Adrenal gland (tissue), 9 donors: ENCODE measurements at regions not wholly inside any gene's neighbourhood (a gene's known extent, or its start where the extent isn't known, plus 50 kb on each side); places are given as distances from the start of the nearest gene placed in this dataset.
"Not testable (repeated sequence)": the region's sequence is repeated elsewhere in the genome, so short reads cannot be mapped to it uniquely, and the experiment has no call there.

Experiments used
- DNase-seq, 7 donors: peaks; one replicate each; pipeline ENCODE4 v3.0.0-alpha.2; 2019 to 2020
- H3K27ac ChIP-seq, 5 donors: fragments of 200-600 bp; sonication (generic) in 4 of 5; 1 replicate in 3 of 5; 2 replicates in 2 of 5; pipeline versions ENCODE4 v1.5.1 to v1.8.0; 2016 to 2020; ENCODE audit warnings: mild to moderate bottlenecking in 1 of 5
- H3K27me3 ChIP-seq: fragments of 200-600 bp; 2 replicates; pipeline ENCODE4 v1.8.0; 2021
- H3K36me3 ChIP-seq, 2 donors: fragments of 200-600 bp; replicated peaks in 1 of 2; 1 replicate in 1 of 2; 2 replicates in 1 of 2; pipeline versions ENCODE4 v1.5.1 to v1.8.0; 2018 to 2022
- H3K4me1 ChIP-seq, 2 donors: fragments of 200-600 bp; replicated peaks in 1 of 2; 1 replicate in 1 of 2; 2 replicates in 1 of 2; pipeline versions ENCODE4 v1.5.1 to v1.8.0; 2018 to 2021
- H3K4me3 ChIP-seq, 4 donors: fragments of 200-600 bp; sonication (generic) in 3 of 4; one replicate each; pipeline ENCODE4 v1.5.1; 2016 to 2018
- H3K9me3 ChIP-seq, 3 donors: fragments of 200-600 bp; sonication (generic) in 1 of 3; replicated peaks in 1 of 3; 1 replicate in 2 of 3; 2 replicates in 1 of 3; pipeline versions ENCODE4 v1.5.1 to v1.8.0; 2016 to 2021
- POLR2A ChIP-seq, 2 donors: fragments of 450-650 bp; IDR thresholded peaks; one replicate each; pipeline ENCODE4 v1.6.1; 2017; ENCODE audit warnings: antibody characterized with exemption in 2 of 2, mild to moderate bottlenecking in 2 of 2, moderate library complexity in 1 of 2
- WGBS, 4 donors: extraction: QIAGEN DNeasy Blood & Tissue Kit in 2 of 4; methylation state at CpG; one replicate each; pipeline versions ENCODE4 v1.1.5 to v1.1.7; 2013 to 2017; 5-methylcytosine and 5-hydroxymethylcytosine counted together
- intact Hi-C, 2 donors: fragments of 100-400 bp; cut with DNase I; formaldehyde crosslinking; loops; one replicate each; pipeline versions ENCODE4 v1.14.1 to v1.15.0; 2022 to 2023
- TF ChIP-seq, protein P1 (sequence below), 6 experiments: fragments of 450-650 bp in 4 of 6; fragments of 200-600 bp in 2 of 6; sonication (generic) in 1 of 6; IDR thresholded peaks; 1 replicate in 5 of 6; 2 replicates in 1 of 6; pipeline versions ENCODE4 v1.5.1 to v1.8.0; 2016 to 2021; ENCODE audit warnings: antibody characterized with exemption in 6 of 6, mild to moderate bottlenecking in 2 of 6, moderate library complexity in 1 of 6
- donor health status: healthy with polysubstance abuse.
- donor health status: Bipolar disorder and iron deficiency.
- donor health status: DM: yes; HTN: yes; CAD: no.
- donor health status: DM: no; HTN: no; CAD: no.
- donor health status: DM: no; HTN: no; CAD: no.

DNA sequence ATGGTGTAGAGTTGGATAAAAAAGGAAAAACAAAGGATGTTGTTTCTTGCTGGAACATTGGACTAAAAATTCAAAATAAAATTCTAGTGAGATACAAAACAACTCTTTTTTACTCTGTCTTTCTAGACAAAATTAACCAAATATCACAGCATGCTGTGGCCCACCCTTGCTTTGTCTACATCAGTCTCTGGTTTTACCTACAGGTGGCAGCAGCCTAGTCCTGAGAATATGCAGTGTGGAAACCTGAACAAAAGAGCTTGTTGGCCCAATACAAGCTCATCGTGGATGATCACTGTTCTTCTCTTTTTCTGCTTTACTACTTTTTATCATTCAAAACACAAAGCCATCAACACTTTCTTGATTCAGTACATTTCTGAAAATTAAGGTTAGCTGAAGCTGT is 210.4 kb downstream of the CDH19 start:
- intact Hi-C loops: no loop called here
- no peaks in the 10 kb centered on the region for H3K36me3 ChIP-seq
- no peak for DNase-seq
- no peaks in the 10 kb centered on the region for H3K27me3 ChIP-seq
- no peaks in the 10 kb centered on the region for H3K4me1 ChIP-seq
- H3K9me3 ChIP-seq: no peaks in the 10 kb centered on the region
- TF ChIP-seq POLR2A (IDR thresholded peaks at IDR 0.05): no peak
- TF ChIP-seq, protein P1, sequence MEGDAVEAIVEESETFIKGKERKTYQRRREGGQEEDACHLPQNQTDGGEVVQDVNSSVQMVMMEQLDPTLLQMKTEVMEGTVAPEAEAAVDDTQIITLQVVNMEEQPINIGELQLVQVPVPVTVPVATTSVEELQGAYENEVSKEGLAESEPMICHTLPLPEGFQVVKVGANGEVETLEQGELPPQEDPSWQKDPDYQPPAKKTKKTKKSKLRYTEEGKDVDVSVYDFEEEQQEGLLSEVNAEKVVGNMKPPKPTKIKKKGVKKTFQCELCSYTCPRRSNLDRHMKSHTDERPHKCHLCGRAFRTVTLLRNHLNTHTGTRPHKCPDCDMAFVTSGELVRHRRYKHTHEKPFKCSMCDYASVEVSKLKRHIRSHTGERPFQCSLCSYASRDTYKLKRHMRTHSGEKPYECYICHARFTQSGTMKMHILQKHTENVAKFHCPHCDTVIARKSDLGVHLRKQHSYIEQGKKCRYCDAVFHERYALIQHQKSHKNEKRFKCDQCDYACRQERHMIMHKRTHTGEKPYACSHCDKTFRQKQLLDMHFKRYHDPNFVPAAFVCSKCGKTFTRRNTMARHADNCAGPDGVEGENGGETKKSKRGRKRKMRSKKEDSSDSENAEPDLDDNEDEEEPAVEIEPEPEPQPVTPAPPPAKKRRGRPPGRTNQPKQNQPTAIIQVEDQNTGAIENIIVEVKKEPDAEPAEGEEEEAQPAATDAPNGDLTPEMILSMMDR (IDR thresholded peaks at IDR 0.05): no peak
- no peak overlapping the region for H3K27ac ChIP-seq
- H3K4me3 ChIP-seq: no peak overlapping the region
- WGBS, 4 donors: 57 to 70% (median 68%) methylated on average over 1 of the region's 1 CpG

DNA sequence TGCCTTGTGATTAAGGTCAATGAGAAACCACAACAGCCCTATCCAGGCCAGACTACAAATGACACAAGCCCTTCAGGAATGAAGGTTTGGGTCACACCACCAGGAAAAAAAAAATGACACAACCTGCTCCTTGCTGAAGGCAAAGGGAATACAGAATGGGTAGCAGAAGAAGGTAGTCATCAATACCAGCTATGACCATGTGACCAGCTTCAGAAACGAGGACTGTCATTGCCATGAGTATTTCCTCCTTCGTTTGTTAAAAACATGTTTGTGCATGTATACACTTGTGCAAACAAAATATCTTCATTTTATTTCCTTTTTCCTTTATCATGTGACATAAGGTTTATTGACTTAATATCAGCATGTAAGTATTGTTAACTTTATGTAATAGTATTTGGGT is 226.6 kb downstream of the CDH19 start:
- Histone ChIP-seq H3K4me1 (no peaks in the 10 kb centered on the region), H3K9me3 (no peaks in the 10 kb centered on the region), H3K27me3 (no peaks in the 10 kb centered on the region), H3K27ac (no peak overlapping the region), H3K36me3 (no peaks in the 10 kb centered on the region), H3K4me3 (no peak overlapping the region)
- DNase-seq: no peak
- 64 to 72% (median 71%) methylated on average over 2 of the region's 2 CpGs for WGBS, 4 donors
- intact Hi-C loops: no loop called here
- TF ChIP-seq, protein P1 (IDR thresholded peaks at IDR 0.05): no peak
- no peak for TF ChIP-seq POLR2A (IDR thresholded peaks at IDR 0.05)

DNA sequence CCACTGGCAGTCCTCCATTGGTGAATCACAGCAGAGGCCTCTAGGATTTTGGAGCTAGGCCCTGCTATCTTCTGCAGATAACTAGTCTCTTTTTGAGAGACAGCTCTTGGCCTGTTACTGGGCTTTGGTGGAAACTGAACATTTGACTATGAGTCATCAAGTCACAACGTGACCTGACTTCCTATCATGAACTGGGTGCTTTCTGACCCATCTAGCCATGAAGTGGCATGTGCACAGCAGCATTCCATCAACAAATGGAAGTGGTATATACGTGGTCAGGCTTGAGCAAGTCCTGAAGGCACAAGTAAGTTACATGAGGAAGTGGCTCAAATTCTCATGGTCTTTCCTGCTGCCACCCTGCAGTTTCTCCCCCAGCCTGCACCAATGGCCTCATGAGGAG is 228.5 kb downstream of the CDH19 start:
- H3K4me1 ChIP-seq, H3K27me3 ChIP-seq, H3K9me3 ChIP-seq, intact Hi-C loops, H3K27ac ChIP-seq, H3K36me3 ChIP-seq, DNase-seq, H3K4me3 ChIP-seq: not testable (repeated sequence)
- 22 to 61% (median 59%) methylated on average over 1 to 2 of the region's 2 CpGs for WGBS, 4 donors

DNA sequence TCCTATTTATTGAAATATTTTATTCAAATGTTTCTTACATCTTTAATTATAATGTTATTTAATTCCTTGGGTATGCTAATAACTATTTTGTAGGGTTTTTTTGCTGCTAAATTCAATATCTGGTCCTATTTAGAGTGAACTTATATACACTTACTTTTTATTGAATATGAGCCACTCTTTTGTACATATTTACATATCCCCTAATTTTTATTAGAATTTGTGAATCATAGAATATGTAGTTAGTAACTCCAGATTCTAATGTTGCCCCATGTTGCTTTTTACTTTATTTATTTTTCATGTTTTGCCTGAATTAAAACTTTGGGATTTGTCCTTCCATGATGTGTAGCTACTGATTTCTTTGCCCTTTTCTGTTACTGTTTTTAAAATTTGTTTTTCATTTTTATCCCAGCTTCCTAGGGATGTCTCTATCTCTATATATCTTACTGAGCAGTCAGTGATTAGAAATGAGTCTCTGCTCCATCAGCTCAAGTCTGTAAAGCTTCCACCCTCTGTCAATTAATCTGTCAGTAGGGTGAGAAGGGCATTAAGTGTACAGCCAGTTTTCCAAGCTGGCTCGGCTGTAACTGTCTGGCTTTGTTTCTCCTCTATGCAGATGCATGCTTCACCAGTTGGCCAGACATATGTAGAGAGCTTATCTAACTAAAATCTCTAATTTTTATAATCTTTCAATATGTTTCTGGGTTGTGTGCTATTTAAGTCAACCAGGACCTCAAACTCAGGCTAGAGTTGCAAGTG is 256.9 kb downstream of the CDH19 start:
- H3K27me3 ChIP-seq: no peaks in the 10 kb centered on the region
- no peaks in the 10 kb centered on the region for H3K9me3 ChIP-seq
- no peak overlapping the region for H3K27ac ChIP-seq
- 21 to 44% (median 38%) methylated on average over 1 of the region's 1 CpG for WGBS, 4 donors
- no peaks in the 10 kb centered on the region for H3K36me3 ChIP-seq
- intact Hi-C loops: no loop called here
- no peaks in the 10 kb centered on the region for H3K4me1 ChIP-seq
- no peak for DNase-seq
- TF ChIP-seq, protein P1 (IDR thresholded peaks at IDR 0.05): no peak
- TF ChIP-seq POLR2A (IDR thresholded peaks at IDR 0.05): no peak
- H3K4me3 ChIP-seq: no peak overlapping the region

DNA sequence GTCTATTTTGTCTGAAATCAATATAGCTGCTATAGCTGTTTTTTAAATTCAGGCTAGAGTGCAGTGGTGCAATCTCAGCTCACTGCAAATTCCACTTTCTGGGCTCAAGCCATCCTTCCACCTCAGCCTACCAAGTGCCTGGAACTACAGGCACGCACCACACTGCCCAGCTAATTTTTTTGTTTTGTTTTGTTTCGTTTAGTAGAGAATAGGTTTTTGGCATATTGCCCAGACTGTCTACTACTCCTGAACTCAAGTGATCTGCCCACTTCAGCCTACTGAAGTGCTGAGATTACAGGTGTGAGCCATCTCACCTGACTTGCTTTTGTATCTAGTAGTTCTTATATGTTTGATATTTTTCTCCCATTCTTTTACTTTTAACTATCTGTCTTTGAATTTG is 259.7 kb downstream of the CDH19 start:
- Histone ChIP-seq H3K4me1 (no peaks in the 10 kb centered on the region), H3K27me3 (no peaks in the 10 kb centered on the region), H3K36me3 (no peaks in the 10 kb centered on the region), H3K9me3 (no peaks in the 10 kb centered on the region), H3K4me3 (no peak overlapping the region), H3K27ac (no peak overlapping the region)
- WGBS, 4 donors: 33 to 69% (median 42%) methylated on average over 2 of the region's 2 CpGs
- DNase-seq: no peak
- intact Hi-C loops: no loop called here
- no peak for TF ChIP-seq POLR2A (IDR thresholded peaks at IDR 0.05)
- TF ChIP-seq, protein P1 (IDR thresholded peaks at IDR 0.05): no peak
